ENCODE measurements at regions not wholly inside any gene's neighbourhood (a gene's known extent, or its start where the extent isn't known, plus 50 kb on each side); places are given as distances from the start of the nearest gene placed in this dataset.
"Not testable (repeated sequence)": the region's sequence is repeated elsewhere in the genome, so short reads cannot be mapped to it uniquely, and the experiment has no call there.

DNA sequence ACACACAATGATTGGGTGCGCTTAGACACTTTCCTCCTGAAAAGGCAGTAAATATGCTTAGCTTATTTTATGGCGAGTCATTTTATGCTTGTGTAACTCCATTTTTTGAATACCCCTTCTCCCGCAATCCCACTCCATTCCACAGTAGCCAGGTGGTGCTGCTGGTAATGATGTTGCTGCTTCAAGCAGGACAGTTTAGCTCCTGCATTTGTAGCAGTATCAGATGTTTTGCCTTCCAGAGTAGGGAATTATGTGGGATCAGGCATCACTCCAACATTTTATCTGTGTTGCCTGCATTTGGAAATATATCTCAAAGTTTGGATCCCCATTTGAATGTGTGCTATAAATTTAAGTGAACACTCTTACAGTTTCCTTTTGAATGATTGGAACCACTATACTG lies 302.1 kb upstream of the SGO1 start:
- DNase-seq (no peak), ATAC-seq (no peak)

DNA sequence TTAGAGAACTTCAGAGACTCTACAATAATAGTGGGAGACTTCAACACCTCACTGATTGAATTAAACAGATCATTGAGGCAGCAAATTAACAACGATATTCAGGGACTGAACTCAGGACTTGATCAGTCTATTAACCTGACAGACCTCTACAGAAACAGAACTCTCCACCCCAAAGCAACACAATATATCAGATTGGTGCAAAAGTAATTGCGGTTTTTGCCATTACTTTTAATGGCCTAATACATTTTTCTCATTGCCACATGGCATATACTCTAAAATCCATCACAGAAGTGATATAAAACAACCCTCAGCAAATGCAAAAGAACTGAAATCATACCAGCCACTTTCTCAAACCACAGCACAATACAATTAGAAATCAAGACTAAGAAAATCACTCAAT lies 298.1 kb upstream of the SGO1 start:
- intact Hi-C loops (cut with DNase I) = no loop called here
- DNase-seq (no peak), ATAC-seq (no peak)

More for the DNA sequence above, 302.1 kb upstream of the SGO1 start:
- intact Hi-C loops (cut with DNase I) = no loop called here

GRCh38 chr3:20482350-20482749 lies 296.3 kb upstream of the SGO1 start:
- DNase-seq (no peak), ATAC-seq (no peak)
- intact Hi-C loops (cut with DNase I) = no loop called here

DNA sequence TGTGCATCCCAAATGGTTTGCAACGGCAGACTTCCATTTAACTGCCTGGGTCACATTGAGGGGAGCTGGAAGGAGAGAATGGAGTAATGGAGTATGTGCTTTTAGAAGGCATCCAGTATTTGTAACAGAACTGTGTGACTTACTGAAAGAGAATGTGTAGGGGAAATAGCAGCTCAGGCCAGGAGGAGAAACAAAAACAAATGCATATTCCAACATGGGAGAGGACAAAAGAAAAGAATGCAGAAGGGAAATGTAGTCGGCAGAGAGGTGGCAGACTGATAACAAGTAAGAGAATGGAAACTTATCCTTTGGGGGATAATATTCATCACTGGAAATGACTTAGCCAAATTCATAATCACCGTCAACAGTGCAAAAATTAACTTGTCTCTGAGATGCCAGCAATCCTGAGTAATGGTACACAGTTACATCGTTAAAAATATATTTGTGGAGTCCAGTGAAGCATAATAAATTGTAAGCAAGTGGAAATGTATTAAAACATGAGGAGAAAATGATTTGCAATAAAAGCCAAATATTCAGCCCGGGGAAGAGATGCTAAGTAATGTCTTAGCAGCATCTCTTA lies 294.9 kb upstream of the SGO1 start:
- ATAC-seq = no peak
- intact Hi-C loops (cut with DNase I) = no loop called here
- no peak for DNase-seq

DNA sequence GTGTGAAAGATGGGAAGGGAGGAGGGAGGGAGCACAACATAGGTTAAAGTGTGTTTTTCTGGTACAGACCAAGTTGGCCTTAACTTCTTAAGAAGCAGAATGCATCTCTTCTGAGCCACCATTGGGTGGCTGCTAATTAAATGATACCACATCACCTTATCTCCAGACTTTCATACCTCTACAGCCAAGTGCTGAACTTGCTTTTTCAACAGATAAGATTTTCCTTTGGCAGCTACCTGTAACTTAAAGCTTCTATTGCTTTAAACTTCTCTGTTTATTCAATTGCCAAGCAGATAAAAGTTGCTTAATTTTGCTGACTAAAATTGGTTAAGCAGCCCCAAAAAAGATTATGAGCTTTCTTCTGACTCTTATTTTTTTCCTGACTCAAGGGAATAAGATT lies 292.4 kb upstream of the SGO1 start:
- intact Hi-C loops (cut with DNase I) = no loop called here
- DNase-seq (no peak), ATAC-seq (peak in 1 of 2 donors; percentile 55)

DNA sequence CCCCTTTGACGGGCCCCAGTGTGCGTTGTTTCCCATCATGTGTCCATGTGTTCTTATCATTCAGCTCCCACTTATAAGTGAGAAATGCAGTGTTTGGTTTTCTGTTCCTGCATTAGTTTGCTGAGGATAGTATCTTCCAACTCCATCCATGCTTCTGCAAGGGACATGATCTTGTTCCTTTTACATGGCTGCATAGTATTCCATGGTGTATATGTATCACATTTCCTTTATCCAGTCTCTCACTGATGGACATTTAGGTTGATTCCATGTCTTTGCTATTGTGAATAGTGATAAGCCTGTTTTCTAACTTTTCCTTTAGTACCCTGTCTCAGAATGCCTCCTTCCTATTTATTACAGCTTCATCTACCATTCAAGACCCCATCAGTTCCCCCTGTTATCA lies 278.2 kb upstream of the SGO1 start:
- DNase-seq; ATAC-seq; intact Hi-C loops (cut with DNase I): not testable (repeated sequence)

DNA sequence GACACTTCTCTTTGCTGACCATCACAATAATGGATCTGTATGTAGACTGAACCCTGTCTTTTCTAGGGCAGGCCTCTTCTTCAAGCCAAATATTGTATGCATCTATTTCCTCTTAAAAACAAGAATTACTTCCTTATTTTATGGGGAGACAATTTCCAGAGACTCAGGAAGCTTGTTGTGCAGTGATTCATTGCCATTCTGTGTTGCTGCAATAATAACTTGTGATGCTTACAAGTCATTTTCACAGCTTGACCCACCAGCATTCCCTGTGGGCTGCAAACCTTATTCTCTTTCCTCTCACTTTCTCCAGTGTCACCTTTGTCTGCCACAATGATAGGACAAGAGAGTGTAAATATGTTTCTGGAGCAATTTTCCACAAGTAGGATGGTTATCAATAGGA lies 276.7 kb upstream of the SGO1 start:
- ATAC-seq (no peak), DNase-seq (no peak)
- intact Hi-C loops (cut with DNase I) = no loop called here

GRCh38 chr3:20462226-20462625 lies 276.2 kb upstream of the SGO1 start:
- DNase-seq (no peak), ATAC-seq (no peak)
- intact Hi-C loops (cut with DNase I) = no loop called here

DNA sequence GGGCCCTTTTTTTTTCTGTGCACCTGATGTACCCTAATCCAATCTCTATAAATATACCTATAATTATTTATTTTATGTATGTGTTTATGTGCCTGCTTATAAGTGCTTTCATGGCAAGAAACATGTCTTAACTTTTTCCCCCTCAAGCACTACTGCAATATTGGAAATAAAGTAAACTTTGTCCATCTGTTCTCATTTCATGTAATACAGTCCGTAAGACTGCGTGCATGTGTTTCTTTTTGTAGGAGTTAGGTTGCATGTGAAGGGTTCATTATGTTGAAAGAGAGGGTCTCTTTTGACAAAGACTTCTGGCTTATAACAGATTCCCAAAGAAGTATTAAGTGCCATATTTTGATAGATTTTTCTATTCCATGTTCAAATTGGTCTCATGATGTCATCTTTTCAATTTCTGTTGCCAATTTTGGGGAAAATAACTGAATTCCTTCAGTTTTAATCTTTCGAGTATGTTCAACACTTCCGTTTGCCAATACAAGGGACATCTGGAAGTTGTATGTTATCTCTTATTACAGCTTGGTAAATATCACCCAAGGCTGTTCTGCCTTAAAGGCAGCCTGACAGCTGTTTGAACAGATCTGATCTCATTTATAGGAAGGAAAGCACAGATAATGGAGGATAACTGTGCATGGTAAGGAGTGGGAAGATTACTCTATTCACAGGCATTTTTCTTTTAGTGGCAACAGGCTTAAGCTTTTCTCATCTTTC lies 273.1 kb upstream of the SGO1 start:
- intact Hi-C loops (cut with DNase I) = no loop called here
- ATAC-seq (peak in 1 of 2 donors; percentile 50), DNase-seq (no peak)

GRCh38 chr3:20456511-20456910 lies 270.5 kb upstream of the SGO1 start:
- DNase-seq = no peak
- no peak for ATAC-seq
- intact Hi-C loops (cut with DNase I) = no loop called here

DNA sequence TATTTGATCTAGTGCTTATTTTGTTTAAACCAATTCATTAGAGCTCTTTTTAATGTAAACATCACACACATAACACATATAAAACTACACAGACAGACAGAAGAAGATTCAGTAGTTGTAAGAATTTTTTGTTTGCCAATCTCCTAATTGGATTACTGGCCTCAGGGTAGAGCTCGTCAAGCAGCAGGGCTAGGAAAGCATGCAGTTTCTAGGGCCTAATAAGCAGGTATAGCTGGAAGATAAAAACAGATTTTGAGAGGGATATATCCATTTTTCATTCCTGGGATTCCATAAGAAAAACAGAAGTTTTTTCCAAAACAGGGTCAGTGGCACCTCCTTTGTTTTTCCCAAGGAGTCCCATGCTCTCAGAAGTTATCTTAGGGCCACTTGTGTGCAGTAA lies 265.2 kb upstream of the SGO1 start:
- intact Hi-C loops (cut with DNase I) = no loop called here

GRCh38 chr3:20450611-20451010 lies 264.6 kb upstream of the SGO1 start:
- DNase-seq = no peak
- intact Hi-C loops (cut with DNase I) = no loop called here

More for the DNA sequence above, 265.2 kb upstream of the SGO1 start:
- no peak for DNase-seq
- ATAC-seq = no peak

DNA sequence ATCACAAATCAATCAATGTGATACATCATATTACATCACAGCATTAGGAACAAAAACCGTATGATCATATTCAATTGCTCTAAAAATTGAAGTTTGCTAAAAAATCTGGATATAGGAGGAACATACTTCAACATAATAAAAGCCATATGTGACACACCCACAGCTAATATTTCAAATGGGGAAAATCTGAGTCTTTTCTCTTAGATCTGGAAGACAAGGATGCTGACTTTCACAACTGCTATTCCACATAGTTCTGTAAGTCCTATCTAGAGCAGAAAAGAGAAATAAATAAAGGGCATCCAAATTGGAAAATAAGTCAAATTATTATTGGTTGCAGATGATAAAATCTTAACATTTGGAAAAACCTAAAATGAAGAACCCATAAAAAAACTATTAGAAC lies 256.8 kb upstream of the SGO1 start:
- DNase-seq = no peak
- no peak for ATAC-seq
- intact Hi-C loops (cut with DNase I) = no loop called here

More at GRCh38 chr3:20450611-20451010, 264.6 kb upstream of the SGO1 start:
- no peak for ATAC-seq

DNA sequence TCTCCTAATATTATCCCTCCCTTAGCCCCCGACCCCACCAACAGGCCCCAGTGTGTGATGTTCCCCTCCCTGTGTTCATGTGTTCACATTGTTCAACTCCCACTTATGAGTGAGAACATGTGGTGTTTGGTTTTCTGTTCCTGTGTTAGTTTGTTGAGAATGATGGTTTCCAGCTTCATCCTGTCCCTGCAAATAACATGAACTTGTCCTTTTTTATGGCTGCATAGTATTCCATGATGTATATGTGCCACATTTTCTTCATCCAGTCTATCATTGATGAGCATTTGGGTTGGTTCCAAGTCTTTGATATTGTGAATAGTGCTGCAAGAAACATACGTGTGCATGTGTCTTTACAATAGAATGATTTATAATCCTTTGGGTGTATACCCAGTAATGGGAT lies 241.3 kb upstream of the SGO1 start:
- ATAC-seq; DNase-seq; intact Hi-C loops (cut with DNase I): not testable (repeated sequence)

DNA sequence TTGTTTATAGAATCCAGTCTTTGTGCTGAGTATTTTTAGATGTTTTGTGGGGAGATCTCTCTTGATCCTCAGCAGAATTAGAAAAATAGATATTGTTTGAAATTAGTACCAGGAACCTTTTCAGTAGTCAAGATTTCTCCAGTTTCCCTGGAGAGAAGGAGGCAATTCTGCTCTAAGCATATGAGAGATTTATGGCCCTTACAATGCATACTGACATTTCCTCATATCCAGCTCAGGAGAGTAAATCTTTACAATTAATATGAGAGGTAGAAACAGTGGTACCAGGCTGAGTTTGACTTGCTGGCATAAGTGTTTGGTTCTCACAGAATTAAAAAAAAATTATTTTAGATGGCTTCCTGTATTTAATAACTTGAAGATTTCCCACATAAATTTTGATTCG lies 239.1 kb upstream of the SGO1 start:
- DNase-seq (no peak), ATAC-seq (no peak)
- intact Hi-C loops (cut with DNase I) = no loop called here

GRCh38 chr3:20424086-20424485 lies 238.1 kb upstream of the SGO1 start:
- ATAC-seq (no peak), DNase-seq (no peak)
- intact Hi-C loops (cut with DNase I) = no loop called here

GRCh38 chr3:20422391-20422790 lies 236.4 kb upstream of the SGO1 start:
- ATAC-seq (no peak), DNase-seq (no peak)
- intact Hi-C loops (cut with DNase I) = no loop called here

- DNase-seq = no peak
- ATAC-seq = no peak
- intact Hi-C loops (cut with DNase I) = no loop called here
These were observed 231.5 kb upstream of the SGO1 start for GRCh38 chr3:20417388-20418108.

DNA sequence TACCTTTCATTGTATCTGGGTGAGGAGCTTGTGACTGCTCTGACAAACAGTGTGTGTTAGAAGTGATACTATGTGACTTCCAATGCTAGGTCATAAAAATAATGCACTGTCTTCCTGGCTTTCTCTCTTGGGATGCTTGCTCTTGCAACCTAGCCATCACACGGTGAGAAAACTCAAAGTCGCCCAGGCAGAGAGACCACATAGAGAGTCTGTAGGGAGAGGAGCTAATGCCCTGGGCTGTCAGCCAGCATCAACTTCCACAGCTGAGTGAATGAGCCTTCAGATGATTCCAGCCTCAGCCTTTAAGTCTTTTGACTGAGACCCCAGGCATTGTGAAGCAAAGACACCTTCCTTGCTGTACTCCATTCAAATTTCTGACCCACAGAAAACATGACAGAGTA lies 220.6 kb upstream of the SGO1 start:
- ATAC-seq = no peak
- intact Hi-C loops (cut with DNase I) = no loop called here
- DNase-seq = no peak

DNA sequence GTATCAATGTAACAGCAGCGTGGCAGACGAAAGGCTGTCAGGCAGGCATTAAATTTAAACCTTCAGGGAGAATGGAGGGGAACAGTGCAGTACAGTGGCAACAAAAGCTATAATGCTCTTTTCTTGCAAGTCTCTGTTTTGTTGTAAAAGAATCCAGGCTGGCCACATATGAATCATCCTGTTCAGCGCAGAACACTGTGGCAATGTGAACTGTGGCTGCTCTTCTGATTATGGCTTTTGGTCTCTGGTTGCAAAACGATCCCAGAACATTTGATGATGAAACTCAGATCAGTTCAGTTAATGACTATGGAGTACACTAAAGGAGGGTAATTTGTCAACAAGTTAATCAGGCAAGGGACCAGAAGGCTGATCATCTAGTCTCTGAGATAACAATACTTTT lies 219.7 kb upstream of the SGO1 start:
- no peak for ATAC-seq
- DNase-seq = no peak
- intact Hi-C loops (cut with DNase I) = no loop called here

- ATAC-seq (no peak), DNase-seq (no peak)
- intact Hi-C loops (cut with DNase I) = no loop called here
These were observed 219.2 kb upstream of the SGO1 start for GRCh38 chr3:20405231-20405630.
